GM23248 (cell line): ENCODE measurements at regions not wholly inside any gene's neighbourhood (a gene's known extent, or its start where the extent isn't known, plus 50 kb on each side); places are given as distances from the start of the nearest gene placed in this dataset.

Experiments used
- DNase-seq: peaks from one replicate; pipeline ENCODE4 v3.0.0-alpha.2; 2015
- H2AFZ ChIP-seq: fragments of 200-600 bp; sonication (generic); 2 replicates; pipeline ENCODE4 v1.6.1; 2016; ENCODE audit warnings: antibody characterized with exemption
- H3F3A ChIP-seq: fragments of 200-600 bp; sonication (generic); 2 replicates; pipeline ENCODE4 v1.6.1; 2016; ENCODE audit warnings: mild to moderate bottlenecking, antibody characterized with exemption, mixed run types; ENCODE audit not compliant: insufficient read depth
- H3K27ac ChIP-seq: fragments of 200-600 bp; sonication (generic); 2 replicates; pipeline ENCODE4 v1.5.1; 2016; ENCODE audit warnings: mild to moderate bottlenecking
- H3K27me3 ChIP-seq: fragments of 200-600 bp; sonication (generic); replicated peaks from 2 replicates; pipeline ENCODE4 v1.6.1; 2016; ENCODE audit warnings: mild to moderate bottlenecking; ENCODE audit not compliant: insufficient read depth
- H3K36me3 ChIP-seq: fragments of 200-600 bp; sonication (generic); 2 replicates; pipeline ENCODE4 v1.6.1; 2016; ENCODE audit warnings: low read depth, mild to moderate bottlenecking
- H3K4me1 ChIP-seq: fragments of 200-600 bp; sonication (generic); 2 replicates; pipeline ENCODE4 v1.6.1; 2016; ENCODE audit warnings: mild to moderate bottlenecking; ENCODE audit not compliant: insufficient read depth
- H3K4me2 ChIP-seq: fragments of 200-600 bp; sonication (generic); one replicate; pipeline ENCODE4 v1.6.1; 2016; ENCODE audit warnings: mild to moderate bottlenecking; ENCODE audit not compliant: unreplicated experiment
- H3K4me3 ChIP-seq: fragments of 200-600 bp; sonication (generic); 2 replicates; pipeline ENCODE4 v1.5.1; 2016; ENCODE audit warnings: mild to moderate bottlenecking
- H3K79me2 ChIP-seq: fragments of 200-600 bp; sonication (generic); 2 replicates; pipeline ENCODE4 v1.6.1; 2016; ENCODE audit warnings: mild to moderate bottlenecking; ENCODE audit not compliant: insufficient read depth
- H3K9ac ChIP-seq: fragments of 200-600 bp; sonication (generic); 2 replicates; pipeline ENCODE4 v1.6.1; 2016; ENCODE audit warnings: mild to moderate bottlenecking
- H3K9me2 ChIP-seq: fragments of 200-600 bp; sonication (generic); 2 replicates; pipeline ENCODE4 v1.6.1; 2016; ENCODE audit warnings: mixed run types, mild to moderate bottlenecking, moderate library complexity; ENCODE audit not compliant: insufficient read depth
- H3K9me3 ChIP-seq: fragments of 200-600 bp; sonication (generic); one replicate; pipeline ENCODE4 v1.6.1; 2017; ENCODE audit warnings: low read depth
- H4K20me1 ChIP-seq: fragments of 200-600 bp; sonication (generic); 2 replicates; pipeline ENCODE4 v1.6.0; 2016; ENCODE audit not compliant: insufficient read depth
- EZH2 ChIP-seq: fragments of 200-600 bp; sonication (generic); IDR thresholded peaks from 2 replicates; pipeline ENCODE4 v1.6.1; 2018; ENCODE audit warnings: antibody characterized with exemption, mild to moderate bottlenecking; ENCODE audit not compliant: insufficient read depth, poor library complexity, severe bottlenecking
- EZH2phosphoT487 ChIP-seq: fragments of 200-600 bp; sonication (generic); IDR thresholded peaks from 2 replicates; pipeline ENCODE4 v1.6.1; 2018; ENCODE audit warnings: antibody characterized with exemption, moderate library complexity, mild to moderate bottlenecking, low read depth; ENCODE audit not compliant: insufficient read depth
- WGBS, 2 experiments: methylation state at CpG; one replicate each; pipeline ENCODE4 v1.1.6; 2015 to 2017; ENCODE audit warnings: low lambda C conversion rate in 2 of 2, low coverage in 1 of 2; ENCODE audit errors: missing lambda C conversion rate in 2 of 2; 5-methylcytosine and 5-hydroxymethylcytosine counted together
- in situ Hi-C: fragments of 300-500 bp; cut with MboI; formaldehyde crosslinking; loops from 2 replicates; pipeline ENCODE4 v1.15.0; 2020

- Histone ChIP-seq H3F3A (no peaks in the 10 kb centered on the region), H3K4me2 (no peak overlapping the region), H3K27ac (no peak overlapping the region), H2AFZ (no peak overlapping the region), H3K9me3 (no peaks in the 10 kb centered on the region), H3K79me2 (no peaks in the 10 kb centered on the region), H3K27me3 (peaks cover 6% of the 10 kb centered on the region; the same call in 1 of the 2 replicates), H3K9me2 (no peaks in the 10 kb centered on the region), H3K4me3 (no peak overlapping the region), H3K9ac (no peak overlapping the region), H3K4me1 (no peaks in the 10 kb centered on the region), H4K20me1 (no peaks in the 10 kb centered on the region), H3K36me3 (no peaks in the 10 kb centered on the region)
- in situ Hi-C loops, result no loop called here
- TF ChIP-seq EZH2phosphoT487 (no peak), EZH2 (no peak)
- DNase-seq, result no peak
- WGBS, 2 experiments, result 88 to 90% methylated on average over 3 of the region's 3 CpGs
Measured at GRCh38 chr9:96062854-96063253, 187.4 kb downstream of the ERCC6L2 start.

GRCh38 chr9:96062031-96062430 lies 186.5 kb downstream of the ERCC6L2 start:
- Histone ChIP-seq H3K4me1 (no peaks in the 10 kb centered on the region), H3K9me2 (no peaks in the 10 kb centered on the region), H3K79me2 (no peaks in the 10 kb centered on the region), H2AFZ (no peak overlapping the region), H4K20me1 (no peaks in the 10 kb centered on the region), H3K27ac (no peak overlapping the region), H3K4me2 (no peak overlapping the region), H3F3A (no peaks in the 10 kb centered on the region), H3K4me3 (no peak overlapping the region), H3K27me3 (peaks cover under 1% of the 10 kb centered on the region; the same call in 1 of the 2 replicates), H3K36me3 (no peaks in the 10 kb centered on the region), H3K9me3 (no peaks in the 10 kb centered on the region), H3K9ac (no peak overlapping the region)
- WGBS, 2 experiments, result 55 to 60% methylated on average over 4 of the region's 4 CpGs
- DNase-seq, result no peak
- in situ Hi-C loops, result no loop called here
- TF ChIP-seq EZH2phosphoT487 (no peak), EZH2 (no peak)

- no peak overlapping the region for H3K27ac ChIP-seq
- H3K79me2 ChIP-seq, result no peaks in the 10 kb centered on the region
- peak; percentile 49 for DNase-seq
- peak overlapping the region; percentile 7 for H3K4me2 ChIP-seq
- H3K9ac ChIP-seq, result no peak overlapping the region
- no peaks in the 10 kb centered on the region for H3K9me2 ChIP-seq
- no peaks in the 10 kb centered on the region for H3F3A ChIP-seq
- 17 to 21% methylated on average over 10 of the region's 10 CpGs for WGBS, 2 experiments
- H3K27me3 ChIP-seq, result no peaks in the 10 kb centered on the region
- H3K4me1 ChIP-seq, result no peaks in the 10 kb centered on the region
- peak overlapping the region; percentile 20; the same call in 1 of the 2 replicates for H2AFZ ChIP-seq
- no peaks in the 10 kb centered on the region for H3K9me3 ChIP-seq
- no peak overlapping the region for H3K4me3 ChIP-seq
- no peak for TF ChIP-seq EZH2phosphoT487
- no peak for TF ChIP-seq EZH2
- no peaks in the 10 kb centered on the region for H4K20me1 ChIP-seq
- in situ Hi-C loops, result no loop called here
- no peaks in the 10 kb centered on the region for H3K36me3 ChIP-seq
Measured at GRCh38 chr9:96061293-96061987, 185.9 kb downstream of the ERCC6L2 start.

- Histone ChIP-seq H3K27ac (no peak overlapping the region), H3K9ac (no peak overlapping the region), H3K36me3 (no peaks in the 10 kb centered on the region), H3K9me2 (no peaks in the 10 kb centered on the region), H3K4me2 (no peak overlapping the region), H3K27me3 (no peaks in the 10 kb centered on the region), H3K9me3 (no peaks in the 10 kb centered on the region), H4K20me1 (no peaks in the 10 kb centered on the region), H3K4me3 (no peak overlapping the region), H3K79me2 (no peaks in the 10 kb centered on the region), H3F3A (no peaks in the 10 kb centered on the region), H3K4me1 (no peaks in the 10 kb centered on the region), H2AFZ (no peak overlapping the region)
- TF ChIP-seq EZH2phosphoT487 (no peak), EZH2 (no peak)
- DNase-seq, result no peak
- in situ Hi-C loops, result no loop called here
- WGBS, 2 experiments, result 76 to 80% methylated on average over 2 of the region's 2 CpGs
Measured at GRCh38 chr9:96058218-96058617, 182.7 kb downstream of the ERCC6L2 start.
